ENCODE measurements at regions not wholly inside any gene's neighbourhood (a gene's known extent, or its start where the extent isn't known, plus 50 kb on each side); places are given as distances from the start of the nearest gene placed in this dataset.

DNA sequence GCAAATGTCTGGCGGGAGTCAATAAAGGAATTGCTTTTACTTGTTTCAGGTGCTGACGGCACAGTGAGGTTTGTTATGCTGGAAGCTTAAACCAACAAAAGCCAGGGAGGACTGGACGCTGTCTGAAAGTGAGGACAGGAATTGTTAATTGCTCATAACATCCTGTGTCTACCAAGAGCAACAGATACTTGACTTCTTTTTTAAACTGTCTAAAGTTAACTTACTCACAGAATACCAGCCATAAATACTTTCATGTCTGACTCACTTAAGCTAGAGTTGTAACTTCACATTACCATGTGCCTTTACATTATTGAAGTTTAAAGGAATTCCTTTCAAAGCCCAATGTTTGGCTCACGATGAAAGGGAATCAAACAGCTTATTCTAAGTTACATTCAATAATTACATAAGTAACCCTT, 252.7 kb upstream of the SHH start:
- Histone ChIP-seq H3K4me3 (no peak overlapping the region), H3K27me3 (ENCODE audit: low read depth) (no peaks in the 10 kb centered on the region), H3K4me1 (no peaks in the 10 kb centered on the region), H3K36me3 (replicated peaks) (no peaks in the 10 kb centered on the region), H3K9me3 (no peaks in the 10 kb centered on the region)
- DNase-seq (ENCODE audit: low spot score in 2 of 2) = no peak
- in situ Hi-C loops (cut with MboI; ENCODE audit: low sequenced_read_pairs) = no loop called here

DNA sequence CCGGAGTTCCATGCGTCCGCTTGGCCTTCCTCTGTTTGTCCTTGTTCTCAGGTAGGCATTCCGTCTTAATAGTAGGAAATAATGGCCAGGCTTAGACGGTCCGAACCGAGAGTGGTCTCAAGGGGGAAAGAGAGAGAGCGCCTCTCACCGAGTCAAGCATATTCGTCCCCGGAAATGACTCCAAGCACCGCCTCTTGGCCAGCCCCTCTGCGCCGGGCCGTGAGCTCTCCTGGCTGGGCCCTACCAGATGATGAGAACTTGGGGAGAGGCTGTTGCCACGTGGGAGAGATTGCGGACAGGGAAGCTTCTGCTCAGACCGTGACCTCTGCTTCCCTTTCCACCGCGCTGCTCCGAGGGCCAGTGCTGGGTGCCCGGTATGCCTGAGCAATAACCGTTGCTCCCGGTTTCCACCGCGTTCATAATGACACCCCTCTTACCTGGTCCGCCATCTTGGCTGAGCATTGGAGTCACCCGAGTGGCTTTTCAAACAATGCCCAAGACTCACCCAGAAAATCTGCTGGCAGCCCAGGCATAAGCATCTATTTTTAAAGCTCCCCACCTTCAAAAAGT, 251.1 kb upstream of the SHH start:
- Histone ChIP-seq H3K36me3 (replicated peaks) (no peaks in the 10 kb centered on the region), H3K9me3 (no peaks in the 10 kb centered on the region), H3K4me3 (no peak overlapping the region), H3K27me3 (ENCODE audit: low read depth) (no peaks in the 10 kb centered on the region), H3K4me1 (no peaks in the 10 kb centered on the region)
- no peak for DNase-seq (ENCODE audit: low spot score in 2 of 2)
- in situ Hi-C loops (cut with MboI; ENCODE audit: low sequenced_read_pairs) = no loop called here

DNA sequence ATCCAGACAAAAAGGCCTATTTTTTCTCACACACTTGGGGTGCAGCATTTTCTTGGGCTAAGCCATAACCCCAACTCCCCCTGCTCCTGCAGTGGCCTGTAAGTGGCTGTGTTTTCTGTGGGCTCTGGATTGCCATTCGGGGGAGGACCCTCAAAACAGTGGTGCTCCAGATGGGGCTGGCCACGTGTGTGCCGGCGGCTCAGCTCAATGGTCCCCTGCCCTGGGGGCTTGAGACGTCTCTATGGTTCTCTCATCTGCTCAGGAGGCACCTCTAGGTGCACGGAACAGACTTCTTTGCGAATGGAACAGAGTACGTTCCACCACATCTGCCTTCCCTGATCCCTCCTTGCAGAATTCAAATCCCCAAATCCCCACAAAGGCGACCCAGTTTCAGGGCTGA, 250.0 kb upstream of the SHH start:
- no peaks in the 10 kb centered on the region for H3K27me3 ChIP-seq (ENCODE audit: low read depth)
- no peak overlapping the region for H3K4me3 ChIP-seq
- no peaks in the 10 kb centered on the region for H3K4me1 ChIP-seq
- H3K9me3 ChIP-seq = no peaks in the 10 kb centered on the region
- no peak for DNase-seq (ENCODE audit: low spot score in 2 of 2)
- H3K36me3 ChIP-seq (replicated peaks) = no peaks in the 10 kb centered on the region
- in situ Hi-C loops (cut with MboI; ENCODE audit: low sequenced_read_pairs) = no loop called here

DNA sequence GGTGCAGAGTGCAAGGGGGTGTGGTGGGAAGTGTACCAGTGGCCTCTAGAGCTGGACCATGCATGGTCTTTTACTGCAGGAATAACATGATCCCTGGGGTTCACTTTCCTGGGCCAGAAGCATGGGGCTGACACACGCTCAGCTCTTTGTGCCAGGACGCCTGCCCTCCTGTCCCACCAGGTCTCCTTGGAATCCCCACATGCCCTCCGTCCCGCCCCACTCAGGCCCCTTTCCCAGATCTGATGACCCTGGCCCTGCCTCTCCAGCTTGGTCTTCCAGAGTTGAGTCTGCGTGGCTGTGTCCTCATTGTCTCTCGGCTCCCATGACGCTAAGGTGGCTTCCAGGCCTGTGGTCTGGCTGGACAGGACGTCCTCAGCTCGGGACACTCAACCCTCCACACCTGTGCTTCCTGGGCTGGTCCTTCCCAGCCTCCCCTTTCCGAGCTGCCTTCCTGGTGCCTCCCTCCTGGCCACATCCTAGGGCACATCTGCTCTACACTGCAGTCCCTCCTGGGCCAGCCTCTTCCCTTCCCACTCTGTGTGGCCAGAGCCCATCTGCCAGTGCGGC, 249.5 kb upstream of the SHH start:
- H3K9me3 ChIP-seq = no peaks in the 10 kb centered on the region
- H3K27me3 ChIP-seq (ENCODE audit: low read depth) = no peaks in the 10 kb centered on the region
- no peak for DNase-seq (ENCODE audit: low spot score in 2 of 2)
- H3K36me3 ChIP-seq (replicated peaks) = no peaks in the 10 kb centered on the region
- H3K4me1 ChIP-seq = no peaks in the 10 kb centered on the region
- no peak overlapping the region for H3K4me3 ChIP-seq
- in situ Hi-C loops (cut with MboI; ENCODE audit: low sequenced_read_pairs) = no loop called here

DNA sequence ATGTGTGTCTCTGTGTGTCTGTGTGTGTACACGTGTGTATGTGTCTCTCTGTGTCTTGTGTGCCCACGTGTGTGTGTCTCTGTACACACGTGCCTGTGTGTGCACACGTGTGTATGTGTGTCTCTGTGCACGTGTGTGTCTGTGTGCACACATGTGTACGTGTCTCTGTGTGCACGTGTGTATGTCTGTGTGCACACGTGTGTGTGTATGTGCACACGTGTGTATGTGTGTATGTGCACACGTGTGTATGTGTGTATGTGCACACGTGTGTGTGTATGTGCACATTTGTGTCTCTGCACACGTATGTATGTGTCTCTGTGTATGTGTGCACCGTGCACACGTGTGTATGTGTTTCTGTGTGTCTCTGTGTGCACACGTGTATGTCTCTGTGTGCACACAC, 248.7 kb upstream of the SHH start:
- DNase-seq (ENCODE audit: low spot score in 2 of 2) = no peak
- Histone ChIP-seq H3K4me1 (no peaks in the 10 kb centered on the region), H3K9me3 (no peaks in the 10 kb centered on the region), H3K27me3 (ENCODE audit: low read depth) (no peaks in the 10 kb centered on the region), H3K4me3 (no peak overlapping the region), H3K36me3 (replicated peaks) (no peaks in the 10 kb centered on the region)
- in situ Hi-C loops (cut with MboI; ENCODE audit: low sequenced_read_pairs) = no loop called here

DNA sequence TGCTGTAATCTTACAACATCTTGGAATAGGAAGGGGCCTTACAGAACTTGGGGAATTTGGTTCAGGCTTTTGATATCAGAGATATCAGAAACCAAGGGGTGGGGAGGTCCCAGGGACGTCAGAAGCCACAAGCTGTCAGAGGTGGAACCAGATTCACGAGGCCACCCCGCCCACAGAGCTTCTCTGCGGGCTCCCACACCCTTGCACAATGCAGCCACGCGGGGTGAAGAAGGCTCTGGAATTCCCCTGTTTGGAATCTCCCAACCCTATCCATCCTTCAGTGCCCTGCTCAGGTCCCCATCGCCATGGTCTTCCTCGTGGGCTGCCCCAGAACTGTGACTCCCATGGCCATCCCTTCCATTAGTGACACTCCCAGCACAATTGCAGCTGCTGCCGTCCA, 247.1 kb upstream of the SHH start:
- no peaks in the 10 kb centered on the region for H3K36me3 ChIP-seq (replicated peaks)
- no peak overlapping the region for H3K4me3 ChIP-seq
- H3K9me3 ChIP-seq = no peaks in the 10 kb centered on the region
- in situ Hi-C loops (cut with MboI; ENCODE audit: low sequenced_read_pairs) = no loop called here
- no peaks in the 10 kb centered on the region for H3K4me1 ChIP-seq
- H3K27me3 ChIP-seq (ENCODE audit: low read depth) = no peaks in the 10 kb centered on the region
- DNase-seq (ENCODE audit: low spot score in 2 of 2) = no peak

DNA sequence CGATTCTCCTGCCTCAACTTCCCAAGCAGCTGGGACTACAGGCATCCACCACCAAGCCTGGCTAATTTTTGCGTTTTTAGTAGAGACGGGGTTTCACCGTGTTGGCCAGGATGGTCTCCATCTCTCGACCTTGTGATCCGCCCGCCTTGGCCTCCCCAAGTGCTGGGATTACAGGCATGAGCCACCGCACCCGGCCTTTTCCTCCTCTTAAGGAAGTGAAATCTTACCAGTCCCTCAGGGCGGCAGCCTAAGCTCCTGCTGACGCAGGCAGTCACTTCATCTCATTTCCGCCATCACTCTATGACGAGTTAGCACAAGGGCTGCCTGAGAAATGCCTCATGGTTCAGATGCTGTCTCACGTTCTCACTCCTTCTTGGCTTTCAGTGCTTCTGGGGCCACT, 246.0 kb upstream of the SHH start:
- Histone ChIP-seq H3K9me3 (no peaks in the 10 kb centered on the region), H3K4me3 (no peak overlapping the region), H3K27me3 (ENCODE audit: low read depth) (no peaks in the 10 kb centered on the region), H3K36me3 (replicated peaks) (no peaks in the 10 kb centered on the region), H3K4me1 (no peaks in the 10 kb centered on the region)
- DNase-seq (ENCODE audit: low spot score in 2 of 2) = no peak
- in situ Hi-C loops (cut with MboI; ENCODE audit: low sequenced_read_pairs) = no loop called here

DNA sequence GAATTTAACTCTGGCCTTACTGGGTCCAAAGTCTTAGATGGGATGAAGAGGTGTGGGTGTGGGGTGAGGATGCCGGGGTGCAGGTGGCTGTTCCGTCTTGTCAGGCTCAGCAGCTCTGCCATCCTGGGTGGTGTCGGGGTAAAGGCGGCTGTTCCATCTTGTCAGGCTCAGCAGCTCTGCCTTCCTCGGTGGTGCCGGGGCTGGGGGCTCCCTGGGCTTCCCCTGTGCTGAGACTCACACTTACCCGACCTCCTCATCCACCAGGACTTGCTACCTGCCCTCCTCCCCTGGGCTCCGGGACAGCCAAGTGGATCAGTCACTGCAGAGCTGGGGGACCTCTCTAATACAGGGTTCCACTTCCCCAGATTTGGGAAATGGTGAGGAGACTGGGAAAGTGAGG, 244.3 kb upstream of the SHH start:
- Histone ChIP-seq H3K9me3 (no peaks in the 10 kb centered on the region), H3K36me3 (replicated peaks) (no peaks in the 10 kb centered on the region), H3K4me3 (no peak overlapping the region), H3K27me3 (ENCODE audit: low read depth) (no peaks in the 10 kb centered on the region), H3K4me1 (no peaks in the 10 kb centered on the region)
- DNase-seq (ENCODE audit: low spot score in 2 of 2) = no peak
- in situ Hi-C loops (cut with MboI; ENCODE audit: low sequenced_read_pairs) = no loop called here

DNA sequence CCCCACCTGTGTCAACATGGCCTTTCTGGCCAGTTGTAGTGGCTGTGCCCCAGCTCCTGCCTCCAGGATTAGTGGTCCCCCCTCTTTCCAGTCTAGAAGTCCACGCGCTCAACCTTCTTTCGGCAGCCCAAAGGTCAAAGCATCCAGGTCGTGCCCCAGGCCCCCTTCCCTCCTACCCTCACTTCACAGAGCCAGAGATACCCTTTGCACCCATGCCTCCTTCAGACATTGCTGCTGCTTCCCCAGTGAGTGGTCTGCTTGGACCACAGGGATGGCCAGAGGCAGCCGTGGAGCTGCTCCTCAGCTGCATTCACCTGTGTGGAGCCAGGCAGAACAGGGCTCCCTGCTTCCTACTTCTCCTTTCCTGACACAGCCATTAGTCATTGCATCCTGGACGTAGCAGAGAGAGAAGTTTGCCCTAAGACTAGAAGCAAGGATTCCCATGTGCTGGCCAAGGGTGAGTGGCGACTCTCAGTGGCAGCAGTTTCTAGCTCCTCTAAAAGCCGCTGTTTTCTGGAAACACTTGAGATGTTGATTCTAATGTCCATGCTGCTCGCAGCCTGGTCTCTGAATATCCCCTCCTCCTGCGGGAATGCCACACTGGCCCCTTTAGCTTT, 243.1 kb upstream of the SHH start:
- no peak for DNase-seq (ENCODE audit: low spot score in 2 of 2)
- in situ Hi-C loops (cut with MboI; ENCODE audit: low sequenced_read_pairs) = no loop called here
- Histone ChIP-seq H3K27me3 (ENCODE audit: low read depth) (no peaks in the 10 kb centered on the region), H3K4me3 (no peak overlapping the region), H3K9me3 (no peaks in the 10 kb centered on the region), H3K4me1 (no peaks in the 10 kb centered on the region), H3K36me3 (replicated peaks) (no peaks in the 10 kb centered on the region)

DNA sequence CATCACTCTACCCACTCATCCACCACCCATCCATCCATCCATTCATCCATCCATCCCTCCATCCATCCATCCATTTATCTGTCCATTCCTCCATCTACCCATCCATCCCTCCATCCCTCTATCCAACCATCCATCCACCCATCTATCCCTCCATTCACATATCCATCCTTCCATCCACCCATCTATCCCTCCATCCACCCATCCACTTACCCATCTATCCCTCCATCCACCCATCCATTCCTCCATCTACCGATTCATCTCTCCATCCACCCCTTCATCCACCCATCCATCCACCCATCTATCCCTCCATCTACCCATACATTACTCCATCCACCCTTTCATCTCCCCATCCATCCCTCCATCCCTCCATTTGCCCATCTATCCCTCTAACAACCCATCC, 239.6 kb upstream of the SHH start:
- H3K9me3 ChIP-seq = no peaks in the 10 kb centered on the region
- in situ Hi-C loops (cut with MboI; ENCODE audit: low sequenced_read_pairs) = no loop called here
- no peak for DNase-seq (ENCODE audit: low spot score in 2 of 2)
- no peaks in the 10 kb centered on the region for H3K4me1 ChIP-seq
- no peaks in the 10 kb centered on the region for H3K27me3 ChIP-seq (ENCODE audit: low read depth)
- no peak overlapping the region for H3K4me3 ChIP-seq
- H3K36me3 ChIP-seq (replicated peaks) = no peaks in the 10 kb centered on the region

DNA sequence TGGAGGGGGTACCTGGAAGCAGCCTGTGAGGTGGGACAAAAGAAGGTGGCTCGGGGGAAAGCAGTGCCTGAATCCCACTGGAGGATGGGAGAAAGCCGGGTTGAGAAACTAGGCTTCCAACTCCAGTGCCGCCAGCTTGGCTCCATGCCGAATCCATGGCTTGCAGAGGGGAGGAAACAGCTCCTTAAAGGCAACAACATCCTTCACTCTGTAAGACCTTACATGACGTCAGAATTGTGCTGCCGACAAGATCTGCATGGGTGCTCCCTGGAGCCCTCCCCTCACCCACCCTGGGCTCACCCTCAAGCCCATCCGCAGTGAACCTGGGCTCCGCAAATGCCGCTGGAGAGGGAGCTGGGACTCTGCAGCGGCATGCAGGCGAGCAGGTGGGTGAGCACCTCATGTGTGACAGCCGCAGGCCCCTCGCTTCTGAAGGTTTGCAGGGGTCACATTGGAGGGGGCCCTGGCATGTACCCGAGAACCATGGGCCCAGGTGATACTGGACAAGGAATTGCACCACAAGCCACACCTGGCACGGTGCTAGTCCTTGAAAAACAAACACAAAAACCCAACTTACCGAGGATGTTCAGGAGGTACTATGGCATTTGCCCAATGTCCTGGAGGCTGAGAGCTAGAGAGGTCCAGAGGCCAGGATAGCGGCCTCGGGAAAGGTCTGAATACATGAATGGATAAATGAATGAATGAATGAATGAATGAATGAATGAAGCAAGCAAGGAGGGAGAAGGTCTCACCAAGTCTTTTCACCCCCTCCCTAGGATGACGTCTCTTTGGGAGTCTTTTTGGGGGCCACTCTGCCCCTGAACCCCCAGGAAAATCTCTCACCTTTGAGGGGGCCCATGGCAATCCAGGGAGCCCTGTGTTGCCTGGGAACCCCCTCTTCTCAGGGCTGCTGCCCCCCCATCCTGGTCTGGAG, 238.6 kb upstream of the SHH start:
- no peaks in the 10 kb centered on the region for H3K9me3 ChIP-seq
- in situ Hi-C loops (cut with MboI; ENCODE audit: low sequenced_read_pairs) = no loop called here
- DNase-seq (ENCODE audit: low spot score in 2 of 2) = no peak
- H3K4me3 ChIP-seq = no peak overlapping the region
- H3K27me3 ChIP-seq (ENCODE audit: low read depth) = no peaks in the 10 kb centered on the region
- no peaks in the 10 kb centered on the region for H3K4me1 ChIP-seq
- H3K36me3 ChIP-seq (replicated peaks) = no peaks in the 10 kb centered on the region

DNA sequence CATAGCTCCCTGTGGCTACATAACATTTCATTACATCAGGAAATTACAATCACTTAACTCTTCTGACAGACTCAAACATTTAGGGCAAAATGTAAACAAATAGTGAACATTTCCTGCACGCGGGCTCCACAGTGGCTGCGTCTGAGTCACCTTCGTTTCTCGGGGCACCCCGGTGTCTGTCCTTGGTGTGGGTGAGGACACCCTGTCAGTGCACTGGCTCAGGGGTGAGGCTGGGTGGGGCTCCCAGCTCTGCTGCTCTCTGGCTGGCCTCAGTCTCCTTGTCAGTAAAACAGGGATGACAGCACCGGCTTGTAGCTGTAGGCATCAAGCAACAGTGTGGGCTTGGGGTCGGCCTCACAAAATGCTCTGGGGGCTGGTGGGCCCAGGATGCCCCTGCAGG, 237.1 kb upstream of the SHH start:
- H3K36me3 ChIP-seq (replicated peaks) = no peaks in the 10 kb centered on the region
- in situ Hi-C loops (cut with MboI; ENCODE audit: low sequenced_read_pairs) = no loop called here
- no peaks in the 10 kb centered on the region for H3K27me3 ChIP-seq (ENCODE audit: low read depth)
- no peak for DNase-seq (ENCODE audit: low spot score in 2 of 2)
- H3K9me3 ChIP-seq = no peaks in the 10 kb centered on the region
- H3K4me1 ChIP-seq = no peaks in the 10 kb centered on the region
- no peak overlapping the region for H3K4me3 ChIP-seq

DNA sequence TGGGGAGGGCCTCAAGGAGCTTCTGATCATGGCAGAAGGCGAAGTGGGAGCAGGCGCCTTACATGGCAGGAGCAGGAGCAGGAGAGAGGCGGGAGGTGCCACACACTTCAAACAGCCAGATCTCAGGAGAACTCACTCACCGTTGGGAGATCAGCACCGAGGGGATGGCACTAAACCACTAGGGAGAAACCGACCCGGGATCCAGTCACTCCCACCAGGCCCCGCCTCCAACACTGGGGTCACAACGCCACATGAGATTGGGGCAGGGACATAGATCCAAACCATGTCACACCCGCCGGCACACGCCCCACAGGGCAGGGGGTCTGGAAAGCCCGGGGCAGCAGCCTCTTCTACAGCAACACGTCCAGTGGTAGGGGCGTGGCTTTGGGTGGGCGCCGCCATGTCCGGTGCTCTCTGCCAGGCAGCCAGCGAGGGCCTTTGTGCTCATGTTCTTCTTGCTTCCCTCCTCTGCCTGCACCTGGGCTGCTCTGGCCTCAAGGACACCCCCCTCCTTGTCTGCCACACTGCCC, 233.8 kb upstream of the SHH start:
- H3K27me3 ChIP-seq (ENCODE audit: low read depth) = no peaks in the 10 kb centered on the region; the same call in 1 of the 2 replicates
- in situ Hi-C loops (cut with MboI; ENCODE audit: low sequenced_read_pairs) = no loop called here
- no peak for DNase-seq (ENCODE audit: low spot score in 2 of 2)
- H3K9me3 ChIP-seq = no peaks in the 10 kb centered on the region
- H3K4me3 ChIP-seq = no peak overlapping the region
- no peaks in the 10 kb centered on the region for H3K4me1 ChIP-seq
- no peaks in the 10 kb centered on the region for H3K36me3 ChIP-seq (replicated peaks)

Data from HAP-1 (cell line).